Activated CD8-positive, alpha-beta memory T cell treated with anti-CD3 and anti-CD28 coated beads, Interleukin-2, amount 10 ng/mL, durations not matched to agents 7 days and 5 days (primary cell): ENCODE measurements at regions not wholly inside any gene's neighbourhood (a gene's known extent, or its start where the extent isn't known, plus 50 kb on each side); places are given as distances from the start of the nearest gene placed in this dataset.
A peak's percentile ranks its signal among the peaks of the same experiment; 100 is the strongest.

Source experiments
- ATAC-seq: fragments of 150-1000 bp; cut with Tn5 transposase; one replicate; pipeline ENCODE4 v1.10.0; 2021; ENCODE audit warnings: moderate library complexity
- CTCF ChIA-PET: fragments of 350-600 bp; sonication (Branson Sonifier 250); formaldehyde crosslinking; loops from one replicate; lab custom pipeline; 2021; ENCODE audit warnings: antibody characterized with exemption; lab: Charles Lee
- DNase-seq: peaks from one replicate; pipeline ENCODE4 v3.0.0-alpha.2; 2020
- H3K27ac Mint-ChIP-seq: one replicate; pipeline ENCODE4 v1.8.0; 2021; ENCODE audit warnings: mild to moderate bottlenecking, mixed read lengths
- H3K27me3 Mint-ChIP-seq: one replicate; pipeline ENCODE4 v1.8.0; 2021; ENCODE audit warnings: mixed read lengths
- H3K36me3 Mint-ChIP-seq: one replicate; pipeline ENCODE4 v1.8.0; 2021; ENCODE audit warnings: mild to moderate bottlenecking, mixed read lengths
- H3K4me1 Mint-ChIP-seq: one replicate; pipeline ENCODE4 v1.8.0; 2021; ENCODE audit warnings: mixed read lengths
- H3K4me3 Mint-ChIP-seq: one replicate; pipeline ENCODE4 v1.8.0; 2021; ENCODE audit warnings: mild to moderate bottlenecking, moderate library complexity, mixed read lengths
- H3K9me3 Mint-ChIP-seq: one replicate; pipeline ENCODE4 v1.8.0; 2022; ENCODE audit warnings: low read depth, mixed read lengths

- H3K27ac Mint-ChIP-seq: no peak overlapping the region
- no peak overlapping the region for H3K4me3 Mint-ChIP-seq
- ATAC-seq: peak; percentile 53
- peaks cover 9% of the 10 kb centered on the region for H3K4me1 Mint-ChIP-seq
- no peaks in the 10 kb centered on the region for H3K36me3 Mint-ChIP-seq
- H3K27me3 Mint-ChIP-seq: peaks cover 9% of the 10 kb centered on the region
- CTCF ChIA-PET: interaction anchor here (0.9 to 1.5 kb wide), 5 partner anchors 8 to 33 kb away, joined by 3 to 4 read pairs (median 3); no protein-coding TSS in a partner anchor
- DNase-seq: peak; percentile 45
- no peaks in the 10 kb centered on the region for H3K9me3 Mint-ChIP-seq
Observed at GRCh38 chr6:148146717-148147462, 195.7 kb upstream of the SASH1 start.

GRCh38 chr6:148147463-148147830, 195.2 kb upstream of the SASH1 start:
- no peak overlapping the region for H3K4me3 Mint-ChIP-seq
- H3K4me1 Mint-ChIP-seq: peaks cover 9% of the 10 kb centered on the region
- H3K27ac Mint-ChIP-seq: no peak overlapping the region
- no peaks in the 10 kb centered on the region for H3K9me3 Mint-ChIP-seq
- ATAC-seq (no peak), DNase-seq (no peak)
- CTCF ChIA-PET: interaction anchor here (0.7 to 1.5 kb wide), 4 partner anchors 9 to 317 kb away, joined by 3 to 4 read pairs (median 4); no protein-coding TSS in a partner anchor
- H3K36me3 Mint-ChIP-seq: no peaks in the 10 kb centered on the region
- peaks cover 8% of the 10 kb centered on the region for H3K27me3 Mint-ChIP-seq

DNA sequence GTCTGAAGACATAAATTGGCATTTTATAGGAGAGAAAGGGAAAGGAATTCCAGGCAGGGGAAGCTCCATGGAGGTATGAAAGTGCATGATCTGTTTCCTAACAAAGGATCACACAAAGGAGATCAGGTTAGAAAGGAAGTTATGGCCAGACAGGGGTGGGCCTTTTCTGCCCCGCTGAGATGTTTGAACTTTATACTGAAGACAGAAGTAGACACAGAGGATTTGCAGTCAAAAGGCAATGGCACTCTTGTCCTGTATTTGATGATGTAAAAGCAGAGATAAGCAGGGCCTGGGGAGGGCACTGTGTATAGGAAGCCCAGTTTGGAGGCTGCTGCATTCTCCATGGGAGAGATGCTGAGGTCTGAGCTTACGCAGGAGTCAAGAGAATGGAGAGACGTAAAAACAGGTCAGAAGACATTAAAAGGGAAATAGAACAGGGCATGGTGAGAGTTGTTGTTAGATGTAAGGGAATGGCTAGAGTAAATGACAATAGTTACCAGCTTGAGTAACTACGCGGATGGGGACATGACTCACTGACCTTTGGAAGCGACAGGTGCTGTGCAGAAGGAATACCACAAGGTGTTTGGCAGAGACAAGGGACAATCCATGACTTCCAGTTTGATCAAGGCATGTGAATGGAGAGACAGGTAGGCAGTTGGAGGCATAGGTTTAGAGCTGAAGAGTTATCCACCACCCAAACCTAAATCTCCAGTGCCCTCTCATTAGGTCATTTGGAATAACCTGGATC, 190.6 kb upstream of the SASH1 start:
- CTCF ChIA-PET: interaction anchor here (1.0 kb wide), 1 partner anchor 11 kb away, joined by 3 read pairs; no protein-coding TSS in a partner anchor
- no peaks in the 10 kb centered on the region for H3K9me3 Mint-ChIP-seq
- no peaks in the 10 kb centered on the region for H3K36me3 Mint-ChIP-seq
- no peak for DNase-seq
- H3K27me3 Mint-ChIP-seq: no peaks in the 10 kb centered on the region
- ATAC-seq: no peak
- H3K4me1 Mint-ChIP-seq: peaks cover under 1% of the 10 kb centered on the region
- no peak overlapping the region for H3K27ac Mint-ChIP-seq
- no peak overlapping the region for H3K4me3 Mint-ChIP-seq

GRCh38 chr6:148154668-148155067, 188.0 kb upstream of the SASH1 start:
- H3K27ac Mint-ChIP-seq: no peak overlapping the region
- no peak overlapping the region for H3K4me3 Mint-ChIP-seq
- CTCF ChIA-PET: interaction anchor here (1.2 to 1.6 kb wide), 2 partner anchors 10 to 11 kb away, joined by 3 to 7 read pairs; no protein-coding TSS in a partner anchor
- H3K36me3 Mint-ChIP-seq: no peaks in the 10 kb centered on the region
- no peak for DNase-seq
- no peaks in the 10 kb centered on the region for H3K27me3 Mint-ChIP-seq
- no peaks in the 10 kb centered on the region for H3K4me1 Mint-ChIP-seq
- no peak for ATAC-seq
- H3K9me3 Mint-ChIP-seq: no peaks in the 10 kb centered on the region

DNA sequence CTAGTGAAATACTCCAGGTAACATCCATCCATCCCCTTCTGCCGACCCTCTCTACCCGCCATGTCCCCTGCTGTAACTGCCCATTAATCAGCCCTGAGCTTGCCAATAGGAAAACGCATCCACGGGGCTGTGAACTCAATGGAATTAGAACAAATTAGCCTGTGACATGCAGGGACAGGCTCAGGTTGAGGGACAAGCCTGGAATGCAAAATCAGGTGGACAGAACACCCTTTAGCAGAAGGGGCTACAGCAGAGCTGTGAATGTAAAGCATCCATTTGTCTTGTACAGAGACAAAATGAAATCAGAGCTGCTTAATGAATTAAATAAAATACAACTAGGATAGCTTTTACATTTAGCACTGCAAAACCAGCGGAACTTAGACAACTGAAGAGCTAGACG, 187.3 kb upstream of the SASH1 start:
- DNase-seq (no peak), ATAC-seq (no peak)
- H3K27ac Mint-ChIP-seq: no peak overlapping the region
- H3K9me3 Mint-ChIP-seq: no peaks in the 10 kb centered on the region
- no peaks in the 10 kb centered on the region for H3K4me1 Mint-ChIP-seq
- no peak overlapping the region for H3K4me3 Mint-ChIP-seq
- no peaks in the 10 kb centered on the region for H3K27me3 Mint-ChIP-seq
- CTCF ChIA-PET: interaction anchor here (1.0 to 1.2 kb wide), 2 partner anchors 10 to 22 kb away, joined by 3 read pairs; no protein-coding TSS in a partner anchor
- H3K36me3 Mint-ChIP-seq: no peaks in the 10 kb centered on the region

DNA sequence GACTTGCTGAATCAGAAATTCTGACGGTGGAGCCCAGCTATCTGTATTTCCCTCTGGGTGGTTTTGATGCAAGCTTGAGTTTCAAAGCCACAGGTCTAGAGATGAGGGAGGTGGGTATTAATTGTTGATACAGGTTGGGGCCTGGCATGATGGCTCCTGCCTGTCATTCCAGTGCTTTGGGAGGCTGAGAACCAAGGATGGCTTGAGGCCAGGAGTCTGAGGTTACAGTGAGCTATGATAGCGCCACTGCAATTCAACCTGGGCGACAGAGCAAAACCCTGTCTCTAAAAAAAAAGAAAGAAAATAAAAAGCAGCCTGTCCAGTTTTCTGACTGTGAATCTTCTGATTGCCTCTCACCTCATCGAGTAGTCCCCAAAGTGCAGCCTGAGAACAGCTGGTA, 184.8 kb upstream of the SASH1 start:
- no peak overlapping the region for H3K27ac Mint-ChIP-seq
- ATAC-seq (no peak), DNase-seq (no peak)
- H3K9me3 Mint-ChIP-seq: no peaks in the 10 kb centered on the region
- H3K36me3 Mint-ChIP-seq: no peaks in the 10 kb centered on the region
- H3K27me3 Mint-ChIP-seq: no peaks in the 10 kb centered on the region
- no peak overlapping the region for H3K4me3 Mint-ChIP-seq
- no peaks in the 10 kb centered on the region for H3K4me1 Mint-ChIP-seq
- CTCF ChIA-PET: no interaction called here

- ATAC-seq: no peak
- no peaks in the 10 kb centered on the region for H3K4me1 Mint-ChIP-seq
- CTCF ChIA-PET: interaction anchor here (1.6 kb wide), 2 partner anchors 11 to 17 kb away, joined by 4 to 7 read pairs; no protein-coding TSS in a partner anchor
- no peak overlapping the region for H3K27ac Mint-ChIP-seq
- H3K27me3 Mint-ChIP-seq: peaks cover 11% of the 10 kb centered on the region
- no peak overlapping the region for H3K4me3 Mint-ChIP-seq
- DNase-seq: no peak
- no peaks in the 10 kb centered on the region for H3K36me3 Mint-ChIP-seq
- no peaks in the 10 kb centered on the region for H3K9me3 Mint-ChIP-seq
Observed at GRCh38 chr6:148164645-148165044, 178.0 kb upstream of the SASH1 start.

- CTCF ChIA-PET: interaction anchor here (0.8 to 1.6 kb wide), 7 partner anchors 13 to 659 kb away, joined by 3 to 7 read pairs (median 4); no protein-coding TSS in a partner anchor
- Mint-ChIP-seq H3K27me3 (peaks cover 11% of the 10 kb centered on the region), H3K9me3 (no peaks in the 10 kb centered on the region), H3K4me1 (no peaks in the 10 kb centered on the region), H3K36me3 (no peaks in the 10 kb centered on the region), H3K4me3 (no peak overlapping the region), H3K27ac (no peak overlapping the region)
- no peak for DNase-seq
- no peak for ATAC-seq
Observed at GRCh38 chr6:148166339-148166968, 176.2 kb upstream of the SASH1 start.

GRCh38 chr6:148169706-148170105, 172.9 kb upstream of the SASH1 start:
- Mint-ChIP-seq H3K36me3 (no peaks in the 10 kb centered on the region), H3K4me3 (no peak overlapping the region), H3K9me3 (no peaks in the 10 kb centered on the region), H3K4me1 (no peaks in the 10 kb centered on the region), H3K27ac (no peak overlapping the region), H3K27me3 (peaks cover 6% of the 10 kb centered on the region)
- CTCF ChIA-PET: no interaction called here
- DNase-seq: no peak
- no peak for ATAC-seq

GRCh38 chr6:148170286-148170685, 172.4 kb upstream of the SASH1 start:
- ATAC-seq: no peak
- Mint-ChIP-seq H3K9me3 (no peaks in the 10 kb centered on the region), H3K27me3 (peaks cover 6% of the 10 kb centered on the region), H3K4me1 (no peaks in the 10 kb centered on the region), H3K4me3 (no peak overlapping the region), H3K36me3 (no peaks in the 10 kb centered on the region), H3K27ac (no peak overlapping the region)
- DNase-seq: no peak
- CTCF ChIA-PET: no interaction called here

- no peaks in the 10 kb centered on the region for H3K36me3 Mint-ChIP-seq
- H3K4me1 Mint-ChIP-seq: no peaks in the 10 kb centered on the region
- H3K9me3 Mint-ChIP-seq: no peaks in the 10 kb centered on the region
- H3K27ac Mint-ChIP-seq: no peak overlapping the region
- ATAC-seq (no peak), DNase-seq (no peak)
- H3K4me3 Mint-ChIP-seq: no peak overlapping the region
- peaks cover 6% of the 10 kb centered on the region for H3K27me3 Mint-ChIP-seq
- CTCF ChIA-PET: no interaction called here
Observed at GRCh38 chr6:148173548-148173947, 169.1 kb upstream of the SASH1 start.

GRCh38 chr6:148175550-148176188, 167.0 kb upstream of the SASH1 start:
- Mint-ChIP-seq H3K4me1 (no peaks in the 10 kb centered on the region), H3K9me3 (no peaks in the 10 kb centered on the region), H3K27ac (no peak overlapping the region), H3K36me3 (no peaks in the 10 kb centered on the region), H3K4me3 (no peak overlapping the region), H3K27me3 (peaks cover 8% of the 10 kb centered on the region)
- DNase-seq (no peak), ATAC-seq (no peak)
- CTCF ChIA-PET: interaction anchor here (0.8 to 2.2 kb wide), 3 partner anchors 8 to 288 kb away, joined by 4 to 19 read pairs (median 10); no protein-coding TSS in a partner anchor
